HEK293T (cell line): ENCODE measurements at regions not wholly inside any gene's neighbourhood (a gene's known extent, or its start where the extent isn't known, plus 50 kb on each side); places are given as distances from the start of the nearest gene placed in this dataset.
A peak's percentile ranks its signal among the peaks of the same experiment; 100 is the strongest.

Experiments used
- CTCF ChIA-PET: fragments of 350-600 bp; formaldehyde crosslinking; extraction: SDS; loops from one replicate; lab custom pipeline; 2021; ENCODE audit warnings: antibody characterized with exemption, inconsistent platforms; lab: Yijun Ruan, JAX
- POLR2A ChIA-PET: fragments of 350-600 bp; formaldehyde crosslinking; extraction: SDS; loops from one replicate; lab custom pipeline; 2020; ENCODE audit warnings: antibody characterized with exemption, inconsistent platforms; lab: Yijun Ruan, JAX
- DNase-seq: peaks from one replicate; pipeline ENCODE4 v3.0.0; 2012; ENCODE audit warnings: mixed read lengths; ENCODE audit errors: extremely low spot score
- ARNT ChIP-seq: fragments of 450-650 bp; IDR thresholded peaks from 2 replicates; pipeline ENCODE4 v1.6.1; 2017; ENCODE audit warnings: mild to moderate bottlenecking
- BHLHE40 ChIP-seq: fragments of 450-650 bp; IDR thresholded peaks from 2 replicates; pipeline ENCODE4 v1.6.1; 2016; ENCODE audit warnings: mild to moderate bottlenecking, moderate library complexity, borderline replicate concordance
- CTBP1 ChIP-seq: fragments of 450-650 bp; IDR thresholded peaks from 2 replicates; pipeline ENCODE4 v1.6.1; 2016; ENCODE audit warnings: borderline replicate concordance
- ELF4 ChIP-seq: fragments of 450-650 bp; IDR thresholded peaks from 2 replicates; pipeline ENCODE4 v1.6.1; 2017; ENCODE audit warnings: antibody characterized with exemption
- FOXA1 ChIP-seq: fragments of 450-650 bp; IDR thresholded peaks from 2 replicates; pipeline ENCODE4 v1.6.1; 2016; ENCODE audit warnings: mild to moderate bottlenecking
- FOXK2 ChIP-seq: fragments of 450-650 bp; IDR thresholded peaks from 2 replicates; pipeline ENCODE4 v1.6.1; 2016; ENCODE audit warnings: mild to moderate bottlenecking
- FOXM1 ChIP-seq: fragments of 450-650 bp; IDR thresholded peaks from 2 replicates; pipeline ENCODE4 v1.6.1; 2017; ENCODE audit warnings: mild to moderate bottlenecking, borderline replicate concordance
- HDGF ChIP-seq: fragments of 450-650 bp; IDR thresholded peaks from 2 replicates; pipeline ENCODE4 v1.6.1; 2017; ENCODE audit warnings: antibody characterized with exemption, borderline replicate concordance
- L3MBTL2 ChIP-seq: fragments of 450-650 bp; conservative IDR thresholded peaks from 2 replicates; pipeline ENCODE4 v1.6.1; 2016; ENCODE audit warnings: mild to moderate bottlenecking
- LEF1 ChIP-seq: fragments of 450-650 bp; IDR thresholded peaks from 2 replicates; pipeline ENCODE4 v1.6.1; 2017; ENCODE audit warnings: mild to moderate bottlenecking, borderline replicate concordance
- NFRKB ChIP-seq: fragments of 450-650 bp; IDR thresholded peaks from 2 replicates; pipeline ENCODE4 v1.6.1; 2016; ENCODE audit warnings: mild to moderate bottlenecking, moderate library complexity
- PKNOX1 ChIP-seq: fragments of 450-650 bp; IDR thresholded peaks from 2 replicates; pipeline ENCODE4 v1.6.1; 2016
- SP1 ChIP-seq: fragments of 450-650 bp; IDR thresholded peaks from 2 replicates; pipeline ENCODE4 v1.6.1; 2017
- SUZ12 ChIP-seq: fragments of 450-650 bp; IDR thresholded peaks from 2 replicates; pipeline ENCODE4 v1.6.1; 2016; ENCODE audit warnings: mild to moderate bottlenecking
- TARDBP ChIP-seq: fragments of 450-650 bp; IDR thresholded peaks from 2 replicates; pipeline ENCODE4 v1.6.1; 2016
- ZNF384 ChIP-seq: fragments of 450-650 bp; IDR thresholded peaks from 2 replicates; pipeline ENCODE4 v1.6.1; 2016

- ChIA-PET POLR2A (no interaction called here), CTCF (no interaction called here)
- TF ChIP-seq FOXK2 (no peak), TARDBP (no peak), FOXA1 (no peak), SUZ12 (no peak), ARNT (no peak), L3MBTL2 (no peak), PKNOX1 (no peak)
- no peak for DNase-seq
Measured at GRCh38 chr3:151579571-151580270, 118.9 kb upstream of the IGSF10 start.

- ChIA-PET POLR2A (no interaction called here), CTCF (no interaction called here)
- DNase-seq: no peak
- TF ChIP-seq FOXA1: no peak
- TF ChIP-seq SP1: no peak
- TF ChIP-seq ARNT: no peak
Measured at GRCh38 chr3:151578495-151578894, 117.6 kb upstream of the IGSF10 start.

GRCh38 chr3:151576511-151577137 lies 115.8 kb upstream of the IGSF10 start:
- CTCF ChIA-PET: no interaction called here
- TF ChIP-seq FOXK2: no peak
- TF ChIP-seq CTBP1: no peak
- no peak for TF ChIP-seq HDGF
- no peak for TF ChIP-seq TARDBP
- TF ChIP-seq LEF1: no peak
- TF ChIP-seq PKNOX1: no peak
- no peak for TF ChIP-seq ZNF384
- POLR2A ChIA-PET: no interaction called here
- no peak for DNase-seq

GRCh38 chr3:151568184-151568583 lies 107.3 kb upstream of the IGSF10 start:
- CTCF ChIA-PET: no interaction called here
- no peak for TF ChIP-seq FOXM1
- no peak for TF ChIP-seq TARDBP
- peak; percentile 45 for TF ChIP-seq PKNOX1
- POLR2A ChIA-PET: no interaction called here
- DNase-seq: no peak

GRCh38 chr3:151567477-151567876 lies 106.6 kb upstream of the IGSF10 start:
- DNase-seq: no peak
- TF ChIP-seq TARDBP (no peak), ZNF384 (no peak), BHLHE40 (no peak), ELF4 (no peak), PKNOX1 (no peak), NFRKB (no peak), CTBP1 (no peak), SUZ12 (no peak), HDGF (no peak), SP1 (no peak), FOXM1 (no peak), ARNT (no peak), LEF1 (no peak)
- POLR2A ChIA-PET: no interaction called here
- CTCF ChIA-PET: no interaction called here

- POLR2A ChIA-PET: no interaction called here
- no peak for TF ChIP-seq FOXK2
- TF ChIP-seq ZNF384: no peak
- TF ChIP-seq NFRKB: no peak
- TF ChIP-seq TARDBP: no peak
- no peak for TF ChIP-seq L3MBTL2
- no peak for TF ChIP-seq LEF1
- TF ChIP-seq FOXA1: no peak
- TF ChIP-seq FOXM1: no peak
- TF ChIP-seq PKNOX1: no peak
- CTCF ChIA-PET: interaction anchor here (0.6 kb wide), 1 partner anchor 11 kb away, joined by 3 read pairs; no protein-coding TSS in a partner anchor
- no peak for DNase-seq
Measured at GRCh38 chr3:151564261-151564660, 103.4 kb upstream of the IGSF10 start.
